HG03469 (cell line): ENCODE measurements at regions not wholly inside any gene's neighbourhood (a gene's known extent, or its start where the extent isn't known, plus 50 kb on each side); places are given as distances from the start of the nearest gene placed in this dataset.

Source experiments
- ATAC-seq: cut with Tn5 transposase; IDR thresholded peaks from one replicate; pipeline ENCODE4 v1.9.1; 2021; ENCODE audit warnings: mild to moderate bottlenecking, moderate library complexity, moderate number of reproducible peaks; ENCODE audit not compliant: unreplicated experiment

- no peak for ATAC-seq
Observed at GRCh38 chr5:86768699-86769202, 151.0 kb downstream of the COX7C start.

GRCh38 chr5:86780018-86780417 is 162.3 kb downstream of the COX7C start:
- no peak for ATAC-seq

- ATAC-seq = no peak
Observed at GRCh38 chr5:86786955-86787354, 169.2 kb downstream of the COX7C start.

- no peak for ATAC-seq
Observed at GRCh38 chr5:86795659-86796058, 177.9 kb downstream of the COX7C start.

GRCh38 chr5:86797677-86798076 is 179.9 kb downstream of the COX7C start:
- no peak for ATAC-seq

- no peak for ATAC-seq
Observed at GRCh38 chr5:86806206-86806605, 188.5 kb downstream of the COX7C start.

- ATAC-seq = no peak
Observed at GRCh38 chr5:86807046-86808031, 189.6 kb downstream of the COX7C start.

- ATAC-seq = no peak
Observed at GRCh38 chr5:86814315-86814714, 196.6 kb downstream of the COX7C start.

- no peak for ATAC-seq
Observed at GRCh38 chr5:86814907-86815306, 197.2 kb downstream of the COX7C start.

- ATAC-seq = no peak
Observed at GRCh38 chr5:86824637-86825036, 206.9 kb downstream of the COX7C start.

- ATAC-seq = no peak
Observed at GRCh38 chr5:86831128-86831527, 213.4 kb downstream of the COX7C start.

GRCh38 chr5:86833868-86834267 is 216.1 kb downstream of the COX7C start:
- ATAC-seq = no peak

GRCh38 chr5:86837610-86838009 is 219.9 kb downstream of the COX7C start:
- no peak for ATAC-seq

GRCh38 chr5:86838083-86838482 is 220.3 kb downstream of the COX7C start:
- ATAC-seq = no peak

GRCh38 chr5:86841000-86841644 is 223.4 kb downstream of the COX7C start:
- no peak for ATAC-seq

- no peak for ATAC-seq
Observed at GRCh38 chr5:86858442-86858841, 240.7 kb downstream of the COX7C start.

- no peak for ATAC-seq
Observed at GRCh38 chr5:86861512-86861911, 243.8 kb downstream of the COX7C start.

GRCh38 chr5:86862093-86862492 is 244.4 kb downstream of the COX7C start:
- no peak for ATAC-seq

- ATAC-seq = no peak
Observed at GRCh38 chr5:86864051-86864450, 246.3 kb downstream of the COX7C start.

- ATAC-seq = no peak
Observed at GRCh38 chr5:86865256-86865785, 247.6 kb downstream of the COX7C start.

GRCh38 chr5:86866036-86866435 is 248.3 kb downstream of the COX7C start:
- no peak for ATAC-seq

GRCh38 chr5:86869268-86869667 is 251.5 kb downstream of the COX7C start:
- ATAC-seq = peak; percentile 65
